IMR-90 (cell line): ENCODE measurements at regions not wholly inside any gene's neighbourhood (a gene's known extent, or its start where the extent isn't known, plus 50 kb on each side); places are given as distances from the start of the nearest gene placed in this dataset.

ENCODE experiments used
- CTCF ChIP-seq: conservative IDR thresholded peaks from 2 replicates; pipeline ENCODE4 v1.5.1; 2012; ENCODE audit warnings: mild to moderate bottlenecking, low read depth, low read length, improper control_type of control experiment
- POLR2A ChIP-seq: IDR thresholded peaks from 2 replicates; pipeline ENCODE4 v1.6.1; 2012; ENCODE audit warnings: mild to moderate bottlenecking, low read depth, low read length

DNA sequence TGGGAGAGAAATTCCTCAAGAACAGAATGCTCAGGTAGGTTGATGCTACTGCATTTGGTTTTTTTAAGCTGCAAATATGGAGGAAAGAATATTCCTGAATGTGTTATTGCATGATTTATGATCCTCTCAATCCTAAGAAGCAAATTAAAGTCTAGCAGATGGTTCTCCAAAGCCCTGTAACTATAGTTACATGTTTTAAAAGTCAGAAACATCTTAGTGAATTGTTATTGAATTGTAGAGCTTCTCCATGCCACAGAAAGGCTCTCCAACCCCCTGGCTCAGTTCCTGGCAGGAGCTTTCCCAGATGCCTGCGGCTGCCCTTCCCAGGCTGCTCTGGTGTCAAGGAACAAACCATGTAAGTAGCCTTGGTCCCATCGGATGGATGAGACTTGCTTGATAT lies 227.8 kb upstream of the GATB start:
- TF ChIP-seq CTCF (no peak), POLR2A (no peak)
